ENCODE measurements at regions not wholly inside any gene's neighbourhood (a gene's known extent, or its start where the extent isn't known, plus 50 kb on each side); places are given as distances from the start of the nearest gene placed in this dataset.

DNA sequence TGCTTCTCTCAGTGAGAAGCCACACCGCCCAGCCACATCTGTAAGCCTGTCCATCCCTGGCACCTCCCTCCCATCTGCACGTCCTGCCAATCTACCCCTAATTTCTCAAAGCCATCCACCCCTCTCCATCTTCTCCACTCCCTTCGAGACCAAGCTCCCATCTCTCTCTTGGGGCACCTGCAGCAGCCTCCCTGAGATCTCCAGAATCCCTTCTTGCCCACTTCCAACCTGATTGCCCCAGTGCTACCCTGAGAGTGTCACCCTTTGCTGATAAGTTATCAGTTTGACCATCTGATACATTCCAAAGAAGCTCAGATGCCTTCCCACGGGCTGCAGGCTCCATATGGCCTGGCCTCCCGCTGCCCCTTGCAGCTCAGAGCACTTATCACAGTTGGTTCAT is 496.1 kb downstream of the SHQ1 start:
- DNase-seq = no peak

DNA sequence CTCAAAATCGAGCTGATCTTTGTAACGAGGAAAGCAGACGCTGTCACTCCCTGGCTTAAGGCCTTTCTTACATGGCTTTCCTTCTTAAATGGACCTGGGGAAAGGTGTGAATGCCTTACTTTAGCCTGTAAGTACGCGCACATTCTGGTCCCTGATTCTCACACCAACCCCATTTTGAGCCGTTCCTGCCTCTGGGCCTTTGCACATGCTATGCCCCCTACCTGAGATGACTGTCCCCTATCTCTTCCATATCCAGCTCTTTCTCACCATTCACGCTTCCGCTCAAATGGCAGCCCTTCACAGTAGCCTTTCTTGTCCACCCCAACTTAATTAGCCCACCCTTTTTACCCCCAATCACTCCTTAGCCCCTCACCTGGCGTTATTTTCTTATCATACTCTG is 496.7 kb downstream of the SHQ1 start:
- no peak for DNase-seq

DNA sequence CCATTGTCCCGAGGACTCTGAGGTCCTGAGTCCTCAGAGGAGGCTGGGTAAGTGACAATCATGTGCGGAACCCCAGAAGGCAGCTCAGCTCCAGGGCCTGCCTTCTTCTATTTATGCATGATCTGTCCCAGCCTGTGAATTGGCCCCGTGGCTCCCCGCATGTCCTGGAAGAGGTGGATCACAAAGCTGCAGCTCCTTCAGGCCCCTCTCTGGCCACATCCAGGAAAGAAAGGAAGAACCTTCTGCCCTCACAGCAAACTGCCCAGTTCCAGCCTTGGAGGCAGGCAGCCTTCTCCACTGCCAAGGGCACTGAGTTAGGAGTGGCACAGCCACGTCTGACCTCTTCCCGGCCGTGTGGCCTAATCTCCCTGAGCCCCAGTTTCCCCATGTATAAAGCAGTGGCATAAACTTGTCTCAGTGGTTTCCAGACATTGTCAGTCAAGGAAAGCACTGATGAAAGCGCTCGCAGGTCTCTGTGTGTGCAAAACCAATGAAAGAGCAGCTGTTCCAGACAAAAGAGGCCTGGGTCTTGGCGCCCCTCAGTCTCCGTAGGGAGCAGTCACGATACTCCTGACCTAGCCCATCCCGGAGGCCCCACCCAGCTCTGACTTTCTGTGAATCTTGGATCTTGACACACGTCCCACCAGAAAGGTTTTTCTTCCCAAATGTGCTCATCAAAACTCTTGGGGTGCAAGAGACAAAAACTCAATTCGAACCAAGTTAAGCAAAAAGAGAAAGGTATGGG is 497.3 kb downstream of the SHQ1 start:
- DNase-seq = no peak

DNA sequence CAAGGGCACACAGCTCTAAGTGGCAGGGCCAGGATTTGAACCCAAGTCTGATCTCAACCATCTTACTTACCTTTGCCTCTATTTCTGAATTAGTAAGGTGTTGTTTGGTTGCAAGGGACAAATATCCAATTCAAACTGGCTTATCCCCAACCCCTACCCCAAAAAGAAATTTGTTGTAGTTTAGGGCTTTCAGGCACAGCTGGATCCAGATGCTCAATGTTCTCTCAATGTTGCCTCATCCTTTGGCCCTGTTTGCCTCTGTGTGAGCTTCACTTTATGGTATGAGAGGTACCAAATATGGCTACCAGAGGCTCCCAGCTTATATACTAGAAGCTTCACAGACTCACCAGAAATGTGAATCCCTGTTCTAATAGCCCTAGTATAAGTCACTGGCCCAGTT is 499.9 kb downstream of the SHQ1 start:
- DNase-seq = no peak

DNA sequence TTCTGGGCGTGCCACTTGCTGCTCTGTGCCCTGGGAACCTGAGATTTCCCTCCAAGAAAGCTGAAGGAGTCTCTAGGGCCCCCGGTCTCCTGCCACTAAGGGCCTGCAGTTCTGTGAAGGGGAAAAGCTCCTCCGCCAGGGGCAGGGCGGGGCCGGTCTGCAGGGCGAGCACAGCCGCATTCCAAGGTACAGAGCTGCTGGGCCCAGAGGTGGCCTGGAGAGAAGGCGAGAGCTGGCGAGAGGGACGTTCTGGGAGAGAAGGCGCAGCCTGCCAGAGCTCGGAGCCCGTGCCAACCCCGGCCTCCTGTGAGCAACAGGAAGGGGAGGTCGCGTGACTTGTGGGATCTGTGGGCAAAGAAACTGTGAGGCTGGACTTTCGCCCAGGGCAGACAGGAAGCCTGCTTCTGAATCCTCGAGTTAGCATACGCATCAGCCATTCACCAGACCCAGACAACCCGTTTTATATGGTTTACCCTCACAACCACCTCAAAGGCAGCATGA is 500.4 kb downstream of the SHQ1 start:
- peak; percentile 51 for DNase-seq

DNA sequence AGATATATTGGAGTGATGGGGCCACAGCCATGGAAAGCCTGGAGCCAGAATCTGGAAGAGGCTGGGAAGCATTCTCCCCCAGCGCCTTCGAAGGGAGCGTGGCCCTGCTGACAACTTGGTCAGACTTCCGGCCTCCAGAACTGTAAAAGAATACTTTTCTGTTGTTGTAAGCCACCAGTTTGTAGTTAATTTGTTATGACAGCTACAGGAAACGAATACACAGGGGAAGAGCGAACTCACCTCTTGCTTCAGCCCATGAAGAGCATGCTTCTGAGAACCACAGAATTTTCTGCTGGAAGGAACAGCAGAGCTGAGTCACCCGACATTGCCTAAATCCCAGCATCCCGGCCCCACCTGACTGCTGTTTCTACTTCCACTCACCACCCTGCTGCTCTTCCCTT is 501.7 kb downstream of the SHQ1 start:
- no peak for DNase-seq

DNA sequence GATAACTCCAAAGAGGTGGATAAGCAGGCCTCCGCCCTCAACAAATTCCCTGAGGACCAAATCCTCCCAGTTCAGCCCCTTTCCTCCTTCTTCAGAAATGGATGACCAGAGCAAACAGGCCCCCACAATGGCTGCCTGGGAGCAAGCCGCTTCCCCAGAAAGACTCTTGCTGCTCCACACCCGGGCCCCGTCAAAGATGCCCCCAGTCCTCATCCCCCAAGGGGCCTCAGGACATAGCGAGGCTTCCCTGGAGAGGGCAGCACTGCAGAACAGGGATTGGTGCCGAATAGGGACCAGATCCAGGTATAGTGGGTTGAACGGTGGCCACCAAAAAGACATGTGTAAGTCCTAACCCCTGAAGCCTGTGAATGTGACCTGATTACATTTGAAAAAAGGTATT is 502.3 kb downstream of the SHQ1 start:
- no peak for DNase-seq

DNA sequence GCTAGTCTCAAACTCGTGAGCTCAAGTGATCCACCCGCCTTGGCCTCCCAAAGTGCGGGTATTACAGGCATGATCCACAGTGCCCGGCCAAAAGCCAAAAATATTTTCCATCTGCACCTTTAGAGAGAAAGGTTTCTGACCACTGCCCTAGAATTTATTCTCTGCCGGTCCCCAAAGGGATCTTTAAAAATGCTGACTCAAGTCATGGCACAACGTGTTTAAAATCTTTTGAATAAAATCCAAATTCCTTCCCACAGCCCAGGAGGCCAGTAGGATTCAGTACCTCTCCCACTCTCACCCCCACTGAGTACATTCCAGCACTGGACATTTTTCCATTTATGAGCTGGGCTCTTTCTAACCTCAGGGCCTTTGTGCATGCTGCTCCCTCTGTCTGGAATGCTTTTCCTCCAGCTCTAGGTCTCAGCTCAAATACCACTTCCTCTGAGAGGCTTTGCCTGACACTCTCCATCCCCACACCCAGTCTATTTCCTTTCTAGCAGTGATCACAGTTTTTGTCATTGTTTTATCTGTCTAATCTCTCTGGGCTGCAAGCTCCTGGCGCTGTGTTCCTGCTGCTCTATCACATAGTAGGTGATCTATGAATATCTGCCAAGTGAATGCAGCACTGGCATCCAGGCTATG is 502.9 kb downstream of the SHQ1 start:
- no peak for DNase-seq

DNA sequence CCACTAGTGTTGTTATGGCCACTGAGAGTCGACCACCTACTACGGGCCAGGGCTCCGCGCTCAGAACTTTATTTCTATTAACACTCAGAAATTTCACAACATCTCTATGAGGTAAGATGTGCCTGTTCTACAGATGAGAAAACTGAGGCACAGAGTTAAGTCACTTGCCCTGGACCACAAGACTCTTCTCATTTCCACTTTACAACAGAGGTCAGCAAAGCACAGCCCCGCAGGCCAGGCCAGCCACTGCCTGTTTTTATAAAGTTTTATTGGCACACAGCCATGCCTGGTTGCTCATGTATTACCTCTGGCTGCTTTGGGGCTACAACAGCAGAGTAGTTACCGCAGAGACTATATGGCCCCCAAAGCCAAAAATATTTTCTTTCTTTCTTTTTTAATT is 503.6 kb downstream of the SHQ1 start:
- no peak for DNase-seq

GRCh38 chr3:72344236-72344635 is 504.0 kb downstream of the SHQ1 start:
- no peak for DNase-seq

- DNase-seq = peak; percentile 32
These were observed 505.2 kb downstream of the SHQ1 start for GRCh38 chr3:72343078-72343477.

- DNase-seq = no peak
These were observed 505.8 kb downstream of the SHQ1 start for GRCh38 chr3:72342450-72342849.

GRCh38 chr3:72341920-72342319 is 506.3 kb downstream of the SHQ1 start:
- no peak for DNase-seq

DNA sequence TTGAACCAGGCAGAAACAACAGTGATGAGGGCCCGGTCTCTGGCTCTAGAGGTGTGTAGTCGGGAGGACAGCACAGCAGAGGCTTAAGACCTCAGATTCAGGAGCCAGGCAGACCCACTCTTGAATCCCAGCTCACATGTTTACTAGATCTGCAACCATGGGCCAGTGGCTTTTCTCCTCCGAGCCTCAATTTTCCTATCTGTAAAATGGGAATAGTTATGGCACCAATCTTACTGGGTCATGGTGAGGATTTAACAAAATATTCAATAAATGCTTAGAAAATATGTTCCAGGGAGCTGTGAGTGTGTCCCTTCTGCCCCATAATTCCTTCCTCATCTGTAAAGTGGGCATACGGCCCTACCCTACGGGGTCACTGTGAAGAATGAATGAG is 506.9 kb downstream of the SHQ1 start:
- DNase-seq = no peak

DNA sequence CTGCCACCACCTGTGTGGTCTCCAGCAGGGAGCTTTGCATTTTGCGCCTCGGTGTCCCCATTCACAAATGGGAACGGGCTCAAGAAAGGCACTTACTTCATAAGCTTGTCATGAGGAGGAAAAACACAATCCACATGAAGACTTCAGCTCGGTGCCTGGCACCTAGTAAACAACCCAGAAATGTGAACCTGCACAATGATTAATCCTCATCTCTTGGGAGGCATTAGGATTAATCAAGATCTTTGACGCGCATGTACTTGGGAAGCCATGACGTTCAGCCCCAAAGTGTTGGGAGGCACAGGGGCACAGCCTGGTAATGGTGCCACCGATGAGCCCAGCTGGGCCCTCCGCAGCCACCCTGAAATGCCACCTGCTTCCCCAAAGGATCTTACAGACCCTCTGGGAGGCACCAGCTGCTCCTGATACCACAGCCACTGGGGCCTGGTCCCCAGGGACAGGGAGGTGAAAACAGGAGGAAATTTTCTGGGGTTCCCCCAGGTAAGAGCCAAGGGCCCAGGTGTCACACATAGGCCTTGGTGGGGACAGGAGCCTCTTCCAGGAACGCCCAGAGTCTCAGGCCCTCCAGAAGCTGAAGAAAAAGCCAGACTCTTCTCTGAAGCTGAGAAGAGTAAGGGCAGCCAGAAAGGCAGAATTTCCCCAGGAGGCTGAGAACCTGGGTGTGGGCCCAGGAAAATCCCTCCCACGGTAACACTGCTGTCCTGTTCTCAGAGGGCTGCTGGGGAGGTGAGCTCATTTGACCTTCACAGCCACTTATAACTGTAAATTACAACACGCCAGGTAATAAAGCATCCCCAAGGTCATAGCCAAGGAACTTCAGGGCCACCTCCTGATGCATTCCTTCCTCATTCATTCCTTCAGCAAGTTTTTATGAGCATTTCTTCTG is 507.5 kb downstream of the SHQ1 start:
- DNase-seq = no peak

DNA sequence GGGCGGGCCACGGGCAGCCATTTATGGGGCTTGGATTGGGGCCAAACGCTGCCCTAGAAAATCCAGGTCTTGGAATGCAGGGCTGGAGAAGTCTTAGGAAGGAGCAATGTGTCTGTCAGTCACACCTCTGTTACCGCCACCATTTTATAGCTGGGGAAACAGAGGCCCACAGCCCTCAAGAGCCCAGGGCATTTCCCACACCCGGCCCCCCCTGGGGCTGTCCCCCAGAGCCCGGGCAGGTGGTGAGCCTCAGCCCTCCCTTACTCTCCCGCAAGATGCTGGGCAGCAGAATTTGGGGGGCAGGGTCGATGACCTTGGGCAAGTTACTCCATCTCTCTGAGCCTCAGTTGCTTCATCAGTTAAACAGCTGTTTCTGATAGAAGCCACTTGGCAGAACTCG is 508.2 kb downstream of the SHQ1 start:
- no peak for DNase-seq

DNA sequence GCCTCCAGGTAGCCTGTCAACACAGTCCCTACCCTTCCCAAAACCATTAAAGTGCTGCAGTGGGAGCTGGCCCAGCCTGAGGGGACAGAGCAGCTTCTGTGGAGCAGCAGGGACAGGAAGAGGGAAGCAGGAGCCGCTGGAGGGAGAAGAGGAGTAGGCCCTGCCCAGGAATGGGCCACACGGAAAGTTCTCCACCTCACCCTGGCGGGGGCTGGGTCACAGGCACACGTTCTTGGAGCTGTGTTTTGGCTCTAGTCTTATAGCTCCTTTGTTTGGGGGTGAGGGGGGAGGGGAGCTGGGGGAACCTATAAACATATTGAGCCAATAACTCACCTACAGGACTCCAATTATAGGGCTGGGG is 508.6 kb downstream of the SHQ1 start:
- DNase-seq = no peak

- peak; percentile 17 for DNase-seq
These were observed 509.1 kb downstream of the SHQ1 start for GRCh38 chr3:72338942-72339669.

DNA sequence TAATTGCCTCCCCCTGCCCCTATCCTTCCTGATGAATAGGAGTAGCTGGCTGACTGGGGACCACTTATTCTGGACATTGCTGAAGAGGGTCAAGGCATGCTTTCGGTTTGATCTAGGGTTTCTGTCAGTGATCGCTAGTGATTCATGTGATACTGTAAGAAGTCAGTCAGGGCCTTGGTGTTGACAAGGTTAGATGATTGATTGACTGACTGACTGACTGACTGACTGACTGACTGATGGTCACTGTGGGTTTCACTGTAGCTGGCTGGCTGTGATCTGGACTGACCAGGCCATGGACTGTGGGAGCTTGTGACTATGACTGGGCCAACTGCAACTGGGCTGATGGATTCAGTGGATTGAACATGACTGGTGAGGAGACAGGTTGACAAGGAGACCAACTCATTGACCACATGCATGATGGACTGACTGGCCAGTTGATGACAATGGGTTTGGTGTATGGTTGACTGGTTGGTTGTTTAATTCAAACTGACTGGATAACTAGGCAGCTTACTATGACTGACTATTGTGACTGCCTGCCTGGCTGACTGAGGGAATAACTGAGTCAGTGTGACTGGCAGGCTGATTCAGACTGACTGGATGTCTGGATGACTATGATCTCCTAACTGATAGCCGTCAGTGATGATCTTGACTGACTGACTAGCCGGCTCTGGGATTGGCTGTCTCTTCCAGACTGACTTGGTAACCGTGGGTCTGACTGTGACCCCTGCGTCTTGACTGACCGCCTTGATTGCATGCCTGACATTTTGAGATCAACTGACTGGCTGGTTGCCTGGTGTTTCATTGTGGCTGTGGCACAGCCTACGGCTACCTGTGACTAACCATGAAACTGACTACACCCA is 509.9 kb downstream of the SHQ1 start:
- DNase-seq = peak; percentile 46

- DNase-seq = no peak
These were observed 510.8 kb downstream of the SHQ1 start for GRCh38 chr3:72337480-72337855.

DNA sequence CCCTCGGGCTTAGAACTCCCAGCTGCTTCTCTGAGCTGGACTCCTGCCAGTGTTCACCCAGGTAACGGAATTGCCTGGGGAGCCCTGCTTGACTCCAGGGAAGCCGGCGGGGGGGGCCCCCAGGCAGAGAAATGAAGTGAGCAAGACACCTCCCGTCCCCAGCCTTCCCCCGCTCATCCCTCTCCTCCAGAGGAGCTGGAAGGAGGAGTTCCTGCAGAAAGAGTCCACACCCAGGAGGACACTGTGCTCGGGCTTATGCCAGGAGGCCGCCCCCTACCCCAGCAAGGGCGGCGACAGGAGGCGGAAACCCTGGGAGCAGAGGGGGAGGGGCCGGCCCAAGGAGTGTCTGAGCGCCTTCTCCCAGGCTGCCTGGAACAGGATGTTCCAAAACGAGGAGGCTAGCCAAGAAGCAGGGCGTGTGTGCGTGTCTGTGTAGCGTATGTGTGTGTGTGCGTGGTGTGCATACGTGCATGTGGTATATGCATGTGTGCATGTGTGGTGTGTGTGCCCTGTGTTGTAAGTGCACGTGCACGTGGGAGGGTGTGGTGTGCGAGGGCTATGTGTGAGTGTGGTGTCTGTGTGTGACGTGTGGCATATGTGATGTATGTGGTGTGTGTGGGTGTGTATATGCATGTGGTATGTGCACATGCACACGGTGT is 511.3 kb downstream of the SHQ1 start:
- no peak for DNase-seq
